NB4 (cell line): ENCODE measurements at regions not wholly inside any gene's neighbourhood (a gene's known extent, or its start where the extent isn't known, plus 50 kb on each side); places are given as distances from the start of the nearest gene placed in this dataset.

Experiments used
- DNase-seq: peaks from one replicate; pipeline ENCODE4 v3.0.0; 2010; ENCODE audit warnings: low read depth
- H3K4me3 ChIP-seq: one replicate; pipeline ENCODE4 v1.5.1; 2011; ENCODE audit warnings: mild to moderate bottlenecking, low read depth, low read length, moderate library complexity
- MYC ChIP-seq: IDR thresholded peaks from 2 replicates; pipeline ENCODE4 v1.6.1; 2011; ENCODE audit warnings: low read depth, low read length
- POLR2A ChIP-seq: IDR thresholded peaks from 2 replicates; pipeline ENCODE4 v1.6.1; 2011; ENCODE audit warnings: mild to moderate bottlenecking; ENCODE audit not compliant: insufficient read length; ENCODE audit errors: extremely low read depth
- TF ChIP-seq, protein P1 (sequence below): IDR thresholded peaks from 2 replicates; pipeline ENCODE4 v1.6.1; 2011; ENCODE audit warnings: low read depth, low read length
- TF ChIP-seq, protein P2 (sequence below): IDR thresholded peaks from one replicate; pipeline ENCODE4 v1.5.1; 2012; ENCODE audit warnings: low read depth, low read length

DNA sequence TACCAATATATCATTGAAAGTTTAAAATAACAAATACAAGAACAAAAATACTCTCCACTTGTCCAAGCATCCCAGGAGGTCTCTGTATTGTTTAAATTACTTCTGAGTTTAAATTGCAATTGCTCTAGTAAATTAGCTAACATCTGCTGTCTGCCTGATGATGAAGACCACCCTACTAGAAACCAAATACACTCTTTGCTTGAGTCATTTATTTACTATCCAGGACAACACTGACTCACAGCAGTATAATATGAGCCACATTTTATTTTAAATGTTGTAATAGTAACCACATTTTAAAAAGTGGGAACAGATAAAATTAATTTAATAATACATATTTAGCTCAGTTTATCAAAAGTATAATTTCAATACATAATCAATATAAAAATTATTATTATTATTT lies 62.9 kb upstream of the EEA1 start:
- DNase-seq: no peak
- TF ChIP-seq POLR2A (no peak), MYC (no peak)
- TF ChIP-seq, protein P1, sequence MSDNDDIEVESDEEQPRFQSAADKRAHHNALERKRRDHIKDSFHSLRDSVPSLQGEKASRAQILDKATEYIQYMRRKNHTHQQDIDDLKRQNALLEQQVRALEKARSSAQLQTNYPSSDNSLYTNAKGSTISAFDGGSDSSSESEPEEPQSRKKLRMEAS: no peak
- TF ChIP-seq, protein P2, sequence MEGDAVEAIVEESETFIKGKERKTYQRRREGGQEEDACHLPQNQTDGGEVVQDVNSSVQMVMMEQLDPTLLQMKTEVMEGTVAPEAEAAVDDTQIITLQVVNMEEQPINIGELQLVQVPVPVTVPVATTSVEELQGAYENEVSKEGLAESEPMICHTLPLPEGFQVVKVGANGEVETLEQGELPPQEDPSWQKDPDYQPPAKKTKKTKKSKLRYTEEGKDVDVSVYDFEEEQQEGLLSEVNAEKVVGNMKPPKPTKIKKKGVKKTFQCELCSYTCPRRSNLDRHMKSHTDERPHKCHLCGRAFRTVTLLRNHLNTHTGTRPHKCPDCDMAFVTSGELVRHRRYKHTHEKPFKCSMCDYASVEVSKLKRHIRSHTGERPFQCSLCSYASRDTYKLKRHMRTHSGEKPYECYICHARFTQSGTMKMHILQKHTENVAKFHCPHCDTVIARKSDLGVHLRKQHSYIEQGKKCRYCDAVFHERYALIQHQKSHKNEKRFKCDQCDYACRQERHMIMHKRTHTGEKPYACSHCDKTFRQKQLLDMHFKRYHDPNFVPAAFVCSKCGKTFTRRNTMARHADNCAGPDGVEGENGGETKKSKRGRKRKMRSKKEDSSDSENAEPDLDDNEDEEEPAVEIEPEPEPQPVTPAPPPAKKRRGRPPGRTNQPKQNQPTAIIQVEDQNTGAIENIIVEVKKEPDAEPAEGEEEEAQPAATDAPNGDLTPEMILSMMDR: no peak
- H3K4me3 ChIP-seq: no peak overlapping the region

DNA sequence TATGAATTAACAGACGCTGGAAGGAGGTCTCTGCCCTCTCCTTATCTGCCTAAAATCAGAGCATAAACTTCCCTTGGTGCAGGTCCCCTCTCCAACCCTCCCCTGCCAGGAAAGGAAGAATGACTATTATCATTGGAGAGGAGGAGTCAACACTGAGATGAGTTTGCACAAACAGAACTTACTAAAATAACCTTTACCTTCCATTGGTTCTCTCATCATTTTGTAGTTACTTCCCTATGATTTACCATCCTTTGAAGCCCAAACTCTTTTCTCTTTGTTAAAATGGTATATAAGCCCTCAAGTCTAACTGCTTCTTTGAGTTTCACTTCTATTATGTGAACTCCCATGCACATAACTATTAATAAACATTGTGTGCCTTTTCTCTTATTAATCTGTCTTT lies 64.2 kb upstream of the EEA1 start:
- no peak overlapping the region for H3K4me3 ChIP-seq
- DNase-seq: no peak
- TF ChIP-seq POLR2A (no peak), MYC (no peak)
- TF ChIP-seq, protein P1: no peak
- TF ChIP-seq, protein P2: no peak

DNA sequence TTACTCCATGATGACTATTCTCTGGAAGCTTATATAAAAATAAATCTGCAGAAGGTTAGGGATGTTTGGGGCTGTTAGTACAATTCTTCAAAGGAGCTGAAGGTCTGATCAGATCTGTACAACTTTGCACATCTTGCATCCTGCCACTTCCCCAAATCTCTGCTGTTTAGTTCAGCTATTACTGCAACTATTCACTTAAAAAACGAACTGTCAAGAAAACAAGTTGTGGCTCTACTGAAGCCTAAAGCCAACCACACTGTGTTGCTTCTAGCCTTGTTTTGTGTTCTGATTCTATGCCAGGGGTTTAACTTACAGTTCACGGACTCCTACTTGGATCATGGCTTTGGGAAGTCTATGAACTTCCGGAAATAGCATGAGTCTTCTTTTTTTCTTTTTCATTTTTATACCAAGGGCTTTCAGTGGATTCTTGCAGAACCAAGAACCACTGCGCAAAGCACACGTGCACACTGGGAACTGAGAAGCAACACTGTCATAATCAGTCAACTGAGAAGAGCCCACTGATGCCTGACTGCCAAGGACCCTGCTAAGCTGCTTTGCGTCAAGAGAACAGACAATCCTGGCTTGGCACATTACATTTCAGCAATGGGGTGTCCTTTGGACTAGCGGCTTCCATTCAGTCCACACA lies 66.3 kb upstream of the EEA1 start:
- TF ChIP-seq POLR2A (no peak), MYC (no peak)
- TF ChIP-seq, protein P1: no peak
- TF ChIP-seq, protein P2: no peak
- no peak overlapping the region for H3K4me3 ChIP-seq
- DNase-seq: no peak

DNA sequence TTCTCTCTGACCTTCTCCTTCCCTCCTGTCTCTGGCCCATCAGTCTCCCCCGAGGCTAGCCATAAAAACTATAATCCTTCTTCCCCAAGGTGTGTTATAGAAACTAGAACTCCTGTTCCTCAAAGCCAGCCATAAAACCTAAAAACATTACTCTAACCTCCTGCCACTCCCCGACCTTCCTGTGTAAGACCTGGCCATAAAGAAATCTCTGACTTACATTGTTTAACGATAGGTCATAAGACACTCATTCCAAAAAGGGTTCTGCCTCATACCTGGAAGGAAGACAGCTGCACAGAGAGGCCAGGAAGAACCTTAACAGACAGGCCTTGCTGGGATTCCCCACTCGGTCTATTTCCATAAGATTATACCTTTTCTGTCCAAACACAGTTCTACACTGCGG lies 70.9 kb upstream of the EEA1 start:
- TF ChIP-seq POLR2A (no peak), MYC (no peak)
- TF ChIP-seq, protein P2: no peak
- TF ChIP-seq, protein P1: no peak

DNA sequence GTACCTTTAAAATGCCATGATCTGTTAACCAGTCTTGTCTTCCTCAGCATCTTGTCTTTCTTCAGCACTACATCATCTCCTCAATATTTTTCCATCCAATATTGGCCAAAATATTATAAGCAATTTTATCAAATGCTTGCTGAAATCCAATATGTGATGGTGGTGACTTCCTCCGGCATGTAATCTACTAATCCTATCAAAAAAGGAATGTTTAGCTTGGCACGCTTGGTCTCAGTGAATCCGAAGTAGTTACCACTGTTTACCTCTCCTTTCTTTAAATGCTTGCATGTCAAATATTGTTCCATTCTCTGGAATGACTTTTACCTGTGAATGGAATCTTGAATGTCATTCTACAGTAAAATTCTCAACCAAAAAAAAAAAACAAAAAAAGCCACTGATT lies 72.3 kb upstream of the EEA1 start:
- H3K4me3 ChIP-seq: no peak overlapping the region
- no peak for DNase-seq
- TF ChIP-seq, protein P1: no peak
- TF ChIP-seq, protein P2: no peak
- TF ChIP-seq MYC: no peak
- TF ChIP-seq POLR2A: no peak

More for the DNA sequence above, 70.9 kb upstream of the EEA1 start:
- H3K4me3 ChIP-seq: no peak overlapping the region
- DNase-seq: no peak
